NCI-H2196 treated with DMSO at 0.1 percent for 48 hours (cell line): ENCODE measurements at regions not wholly inside any gene's neighbourhood (a gene's known extent, or its start where the extent isn't known, plus 50 kb on each side); places are given as distances from the start of the nearest gene placed in this dataset.
"Not testable (repeated sequence)": the region's sequence is repeated elsewhere in the genome, so short reads cannot be mapped to it uniquely, and the experiment has no call there.

Source experiments
- DNase-seq: peaks from one replicate; lab custom pipeline; 2025; ENCODE audit not compliant: unreplicated experiment; lab: John Stamatoyannopoulos, UW

DNA sequence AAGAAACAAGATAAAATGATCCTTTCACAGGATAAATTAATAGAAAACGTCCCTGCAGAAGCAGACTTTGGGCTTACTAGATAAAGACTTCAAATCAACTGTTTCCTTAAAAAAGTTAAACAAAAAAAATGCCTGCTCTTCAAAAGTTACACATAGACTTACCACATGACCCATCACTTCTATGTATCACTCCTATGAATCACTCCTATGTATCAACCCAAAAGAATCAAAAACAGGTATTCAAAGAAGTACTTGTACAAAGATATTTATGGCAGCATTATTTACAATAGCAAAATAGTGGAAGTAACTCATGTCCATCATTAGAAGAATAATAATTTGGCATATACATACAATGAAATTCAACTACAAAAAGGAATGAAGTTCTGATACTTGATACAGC is 56.3 kb upstream of the PRDM9 start:
- no peak for DNase-seq

DNA sequence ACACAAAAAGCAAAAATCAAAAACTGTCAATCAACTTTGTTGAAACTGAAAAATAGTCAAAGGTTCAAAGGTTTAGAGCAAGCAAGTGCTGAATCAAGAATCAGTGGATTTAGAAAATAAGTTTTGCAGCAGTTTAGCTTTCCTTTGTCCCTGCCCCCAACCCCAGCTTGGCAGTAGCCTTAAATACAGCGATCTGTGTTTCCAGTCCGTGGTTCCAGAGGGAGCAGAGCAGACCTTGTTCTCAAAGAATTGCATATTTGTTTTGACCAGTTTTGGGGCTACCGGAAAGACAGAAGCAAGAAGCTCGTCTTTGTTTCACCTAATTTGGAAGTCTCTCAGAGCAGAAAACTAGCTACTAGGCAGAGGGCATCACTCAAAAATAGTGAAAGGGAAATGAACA is 57.2 kb upstream of the PRDM9 start:
- no peak for DNase-seq

DNA sequence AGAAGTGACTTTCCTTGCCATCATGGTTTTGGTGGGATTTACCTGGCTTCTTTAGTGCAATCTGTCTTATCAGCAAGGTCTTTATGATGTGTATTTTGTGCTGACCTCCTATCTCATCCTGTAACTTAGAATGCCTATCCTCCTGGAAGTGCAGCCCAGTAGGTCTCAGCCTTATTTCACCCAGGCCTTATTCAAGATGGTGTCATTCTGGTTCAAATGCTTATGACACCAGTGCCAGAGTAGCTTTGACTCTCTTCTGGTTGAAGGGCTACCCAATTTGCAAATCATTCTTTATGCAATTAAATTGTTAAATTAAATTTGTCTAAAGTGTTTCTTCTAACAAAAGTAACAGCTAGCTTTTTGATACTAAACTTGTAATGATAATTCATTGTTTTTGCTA is 58.8 kb upstream of the PRDM9 start:
- no peak for DNase-seq

- DNase-seq = no peak
These were observed 61.0 kb upstream of the PRDM9 start for GRCh38 chr5:23446424-23446823.

- no peak for DNase-seq
These were observed 61.8 kb upstream of the PRDM9 start for GRCh38 chr5:23445573-23445972.

DNA sequence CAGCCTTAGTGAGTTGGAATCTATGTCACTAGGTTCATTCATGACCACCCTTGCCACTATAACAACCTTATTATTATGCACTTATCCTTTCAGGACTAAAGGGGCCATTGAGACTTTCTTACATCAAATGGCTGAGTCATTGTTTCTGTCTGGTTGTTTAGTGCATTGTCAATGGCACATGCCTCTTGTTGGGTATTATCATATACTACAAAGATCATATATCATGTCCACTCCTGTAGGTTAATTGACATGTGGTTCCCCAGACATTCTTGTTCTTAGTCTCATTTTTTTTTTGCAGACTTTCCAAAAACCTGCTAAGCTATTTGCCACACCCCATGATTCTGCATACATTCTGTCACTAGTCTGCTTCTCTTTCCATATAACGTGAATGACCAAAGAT is 66.7 kb upstream of the PRDM9 start:
- no peak for DNase-seq

- DNase-seq = no peak
These were observed 70.4 kb upstream of the PRDM9 start for GRCh38 chr5:23437011-23437410.

DNA sequence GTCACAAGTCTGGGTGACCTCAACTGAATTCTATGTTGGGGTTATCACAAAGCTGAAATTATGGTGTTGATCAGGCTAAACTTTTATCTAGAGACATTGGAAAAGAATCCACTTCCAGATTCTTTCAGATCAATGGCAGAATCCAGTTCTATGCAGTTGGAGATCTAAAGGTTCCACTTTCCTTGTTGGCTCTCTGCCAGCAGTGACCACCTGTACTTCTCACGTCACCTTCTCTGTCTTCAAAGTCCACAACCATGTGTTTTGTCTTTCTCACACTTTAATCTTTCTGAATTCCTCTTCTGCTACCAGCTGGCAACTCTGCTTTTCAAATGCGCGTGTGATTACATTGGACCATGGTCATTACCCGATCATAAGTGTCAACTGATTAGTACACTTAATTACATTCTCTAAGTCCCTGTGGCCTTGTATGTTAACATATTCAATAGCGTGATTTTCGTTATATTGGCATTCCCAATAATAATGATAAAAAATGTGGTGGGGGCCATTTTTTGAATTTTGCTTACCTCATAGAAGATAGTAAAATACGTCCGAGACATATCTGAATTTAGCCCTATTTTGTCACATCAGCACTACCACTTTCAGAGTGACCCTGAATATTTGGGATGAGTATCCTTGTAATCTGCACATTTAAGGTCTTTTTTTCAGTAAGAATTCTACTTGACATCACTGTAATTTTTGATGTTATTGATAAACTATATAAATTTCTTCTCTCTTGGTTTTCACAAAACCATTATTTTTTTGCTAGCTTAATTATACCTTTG is 73.7 kb upstream of the PRDM9 start:
- no peak for DNase-seq

GRCh38 chr5:23428705-23429104 is 78.7 kb upstream of the PRDM9 start:
- no peak for DNase-seq

DNA sequence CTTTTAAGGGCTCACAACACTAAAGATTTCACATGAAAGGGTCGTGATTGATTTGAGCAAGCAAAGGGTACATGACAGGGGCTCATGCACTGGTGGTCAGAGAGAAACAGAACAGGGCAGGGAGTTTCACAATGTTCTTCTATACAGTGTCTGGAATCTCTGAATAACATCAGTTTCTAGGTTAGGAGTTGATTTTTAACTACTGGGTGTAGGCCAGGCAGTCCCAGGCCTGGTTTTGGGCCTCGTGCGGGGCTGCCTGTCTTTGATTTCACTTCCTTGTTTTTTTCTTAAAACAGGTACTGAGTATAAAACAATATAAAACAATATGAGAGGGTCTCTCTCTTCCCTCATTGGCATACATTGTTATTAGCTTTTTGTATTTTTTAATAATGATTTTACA is 87.2 kb upstream of the PRDM9 start:
- DNase-seq = not testable (repeated sequence)

GRCh38 chr5:23419115-23419514 is 88.3 kb upstream of the PRDM9 start:
- no peak for DNase-seq

GRCh38 chr5:23412515-23412914 is 94.9 kb upstream of the PRDM9 start:
- no peak for DNase-seq

- no peak for DNase-seq
These were observed 95.4 kb upstream of the PRDM9 start for GRCh38 chr5:23411994-23412393.

DNA sequence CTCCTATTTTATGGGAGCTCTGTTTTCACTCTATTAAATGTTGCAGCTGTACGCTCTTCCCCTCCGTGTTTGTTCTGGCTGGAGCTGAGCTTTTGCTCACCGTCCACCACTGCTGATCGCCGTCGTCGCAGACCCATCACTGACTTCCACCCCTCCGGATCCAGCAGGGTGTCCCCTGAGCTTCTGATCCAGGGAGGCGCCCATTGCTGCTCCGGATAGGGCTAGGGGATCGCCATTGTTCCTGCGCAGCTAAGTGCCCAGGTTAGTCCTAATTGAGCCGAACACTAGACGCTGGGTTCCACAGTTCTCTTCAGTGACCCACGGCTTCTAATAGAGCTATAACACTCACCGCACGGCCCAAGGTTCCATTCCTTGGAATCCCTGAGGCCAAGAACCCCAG is 96.2 kb upstream of the PRDM9 start:
- DNase-seq = no peak

DNA sequence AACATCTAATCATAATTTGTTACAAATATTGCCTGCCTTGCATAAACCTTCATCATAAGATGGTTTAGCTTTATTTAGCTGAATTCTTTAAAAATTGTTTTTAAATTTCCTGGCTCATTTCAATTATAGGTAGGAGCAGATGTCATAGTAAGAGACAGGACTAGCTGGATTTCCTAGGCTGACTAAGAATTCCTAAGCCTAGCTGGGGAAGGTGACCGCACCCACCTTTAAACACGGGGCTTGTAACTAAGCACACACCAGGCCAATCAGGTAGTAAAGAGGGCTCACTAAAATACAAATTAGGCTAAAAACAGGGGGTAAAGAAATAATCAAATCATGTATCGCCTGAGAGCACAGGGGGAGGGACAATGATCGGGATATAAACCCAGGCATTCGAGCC is 96.6 kb upstream of the PRDM9 start:
- not testable (repeated sequence) for DNase-seq

- no peak for DNase-seq
These were observed 101.9 kb upstream of the PRDM9 start for GRCh38 chr5:23405316-23406068.

GRCh38 chr5:23402585-23402984 is 104.8 kb upstream of the PRDM9 start:
- no peak for DNase-seq

GRCh38 chr5:23400951-23401350 is 106.5 kb upstream of the PRDM9 start:
- no peak for DNase-seq

- no peak for DNase-seq
These were observed 111.1 kb upstream of the PRDM9 start for GRCh38 chr5:23396346-23396745.

DNA sequence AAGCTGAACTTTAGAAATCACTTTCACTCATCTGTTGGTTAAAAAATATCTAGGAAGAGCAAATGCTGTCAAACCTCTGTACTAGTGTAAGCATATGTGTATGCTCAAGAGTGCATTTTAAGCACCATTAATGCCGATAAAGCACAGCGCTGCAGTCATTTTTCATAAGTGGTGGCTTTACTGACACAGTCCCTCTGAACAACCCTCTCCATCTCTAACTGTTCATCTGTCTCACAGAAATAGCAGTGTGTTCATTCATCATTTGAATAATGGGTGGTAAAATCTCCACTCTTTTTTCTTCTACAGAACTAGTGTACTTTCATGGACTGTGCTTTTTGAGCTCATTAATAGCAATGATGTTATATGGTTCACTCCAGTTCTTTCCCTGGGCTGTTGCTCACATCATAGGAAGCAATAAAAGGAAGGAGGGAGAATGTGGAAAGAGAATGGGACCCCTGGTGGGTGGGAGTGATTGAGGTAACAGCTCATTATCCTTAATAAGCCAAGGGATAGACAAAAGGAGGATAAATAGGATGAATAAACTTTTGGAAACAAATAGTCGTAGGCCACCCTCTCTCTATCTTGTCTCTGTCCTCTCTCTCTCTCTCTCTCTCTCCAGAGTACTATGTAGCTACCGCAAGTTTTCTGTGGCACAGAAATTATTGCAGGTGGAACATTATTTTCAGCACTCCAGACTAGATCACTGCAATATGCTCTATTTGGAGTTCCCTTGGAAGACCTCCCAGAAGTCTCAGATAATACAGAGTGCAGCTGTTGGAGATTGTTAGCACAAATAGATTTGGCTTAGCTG is 117.9 kb upstream of the PRDM9 start:
- DNase-seq = no peak

GRCh38 chr5:23385036-23385435 is 122.4 kb upstream of the PRDM9 start:
- no peak for DNase-seq

DNA sequence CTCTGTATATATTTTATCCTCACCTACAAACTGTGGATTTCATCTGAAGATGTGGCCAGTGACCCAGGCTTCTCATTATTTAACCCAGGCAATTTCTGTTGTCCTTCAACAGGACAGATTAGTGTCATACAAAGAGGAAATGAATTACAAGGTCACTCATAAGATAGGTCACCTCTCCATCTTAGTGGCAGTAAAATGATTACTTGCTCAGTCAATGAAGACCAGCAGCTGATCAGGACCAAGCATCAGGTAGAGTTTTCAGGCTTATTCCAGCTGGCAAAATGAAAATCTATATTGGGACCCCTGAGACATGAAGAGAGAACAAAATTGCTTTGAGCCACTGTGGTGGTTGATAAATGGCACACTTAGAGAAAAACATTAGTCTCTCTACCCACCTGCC is 135.2 kb upstream of the PRDM9 start:
- DNase-seq = no peak
